HepG2 (cell line): ENCODE measurements at regions not wholly inside any gene's neighbourhood (a gene's known extent, or its start where the extent isn't known, plus 50 kb on each side); places are given as distances from the start of the nearest gene placed in this dataset.
"Not testable (repeated sequence)": the region's sequence is repeated elsewhere in the genome, so short reads cannot be mapped to it uniquely, and the experiment has no call there.

Source experiments
- FOXM1 ChIP-seq: sonication (generic); formaldehyde crosslinking; IDR thresholded peaks from 2 replicates; pipeline ENCODE4 v1.5.0; 2020; ENCODE audit warnings: missing genetic modification reagents
- HNF1A ChIP-seq, 2 experiments: sonication (generic) in 1 of 2; formaldehyde crosslinking in 1 of 2; IDR thresholded peaks; 2 replicates each; pipeline versions ENCODE4 v1.4.0 to v1.6.1; 2016 to 2020; ENCODE audit warnings: borderline replicate concordance in 1 of 2, low read depth in 1 of 2, mild to moderate bottlenecking in 1 of 2, missing genetic modification reagents in 1 of 2
- HNRNPLL ChIP-seq: fragments of 200-400 bp; formaldehyde crosslinking; IDR thresholded peaks from 2 replicates; pipeline ENCODE4 v1.6.1; 2017; ENCODE audit warnings: mild to moderate bottlenecking, low read depth, low read length; ENCODE audit not compliant: poor library complexity, severe bottlenecking
- IRF1 ChIP-seq: sonication (generic); formaldehyde crosslinking; IDR thresholded peaks from 2 replicates; pipeline ENCODE4 v1.4.0; 2020; ENCODE audit warnings: low read depth, mild to moderate bottlenecking, missing genetic modification reagents
- SIX1 ChIP-seq: sonication (generic); formaldehyde crosslinking; IDR thresholded peaks from 2 replicates; pipeline ENCODE4 v1.4.0; 2020; ENCODE audit warnings: missing genetic modification reagents, borderline replicate concordance
- ZBTB21 ChIP-seq: sonication (generic); formaldehyde crosslinking; IDR thresholded peaks from 2 replicates; pipeline ENCODE4 v1.4.0; 2020; ENCODE audit warnings: missing genetic modification reagents
- ZNF274 ChIP-seq: sonication (generic); formaldehyde crosslinking; IDR thresholded peaks from 2 replicates; pipeline ENCODE4 v1.5.1; 2020; ENCODE audit warnings: mild to moderate bottlenecking, missing genetic modification reagents
- ZNF513 ChIP-seq: sonication (generic); formaldehyde crosslinking; conservative IDR thresholded peaks from 2 replicates; pipeline ENCODE4 v1.5.0; 2020; ENCODE audit warnings: missing genetic modification reagents
- ZNF724P ChIP-seq: sonication (generic); formaldehyde crosslinking; IDR thresholded peaks from 2 replicates; pipeline ENCODE4 v1.8.0; 2022; ENCODE audit warnings: missing genetic modification reagents, borderline replicate concordance
- ZNF776 ChIP-seq: sonication (generic); formaldehyde crosslinking; IDR thresholded peaks from 2 replicates; pipeline ENCODE4 v1.4.0; 2020; ENCODE audit warnings: mild to moderate bottlenecking, missing genetic modification reagents
- TF ChIP-seq, protein P1 (sequence below): sonication (generic); formaldehyde crosslinking; IDR thresholded peaks from 2 replicates; pipeline ENCODE4 v1.5.0; 2020; ENCODE audit warnings: mild to moderate bottlenecking, missing genetic modification reagents, moderate library complexity

DNA sequence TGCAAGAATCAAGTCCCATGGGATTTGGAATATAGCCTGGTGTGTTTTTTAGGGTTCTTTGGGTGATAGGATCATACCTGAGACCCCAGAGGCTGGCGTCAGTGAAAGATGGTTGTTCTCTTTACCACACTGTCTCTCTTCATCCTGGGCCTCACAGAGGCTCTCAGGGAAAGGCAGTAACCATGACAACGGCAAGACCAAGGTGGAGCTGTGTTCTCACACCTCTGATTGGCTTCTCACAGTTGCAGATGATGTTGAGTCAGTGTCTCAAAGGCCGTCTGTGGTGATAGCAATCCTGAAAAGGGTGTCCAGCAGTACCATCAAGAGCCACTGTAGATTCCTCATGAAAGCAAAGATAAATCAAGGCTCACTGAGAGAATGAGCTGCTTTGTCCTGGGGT, 120.4 kb downstream of the TSPY2 start:
- not testable (repeated sequence) for TF ChIP-seq HNF1A (IDR thresholded peaks at IDR 0.05; ENCODE audit: low read depth); HNF1A (CRISPR knock-in tag; IDR thresholded peaks at IDR 0.05; ENCODE audit: borderline replicate concordance); IRF1 (CRISPR knock-in tag); ZNF776 (CRISPR knock-in tag); ZNF274 (CRISPR knock-in tag); SIX1 (CRISPR knock-in tag); ZNF724P (CRISPR knock-in tag); ZBTB21 (CRISPR knock-in tag); HNRNPLL; FOXM1 (CRISPR knock-in tag); ZNF513 (CRISPR knock-in tag)
- TF ChIP-seq, protein P1, sequence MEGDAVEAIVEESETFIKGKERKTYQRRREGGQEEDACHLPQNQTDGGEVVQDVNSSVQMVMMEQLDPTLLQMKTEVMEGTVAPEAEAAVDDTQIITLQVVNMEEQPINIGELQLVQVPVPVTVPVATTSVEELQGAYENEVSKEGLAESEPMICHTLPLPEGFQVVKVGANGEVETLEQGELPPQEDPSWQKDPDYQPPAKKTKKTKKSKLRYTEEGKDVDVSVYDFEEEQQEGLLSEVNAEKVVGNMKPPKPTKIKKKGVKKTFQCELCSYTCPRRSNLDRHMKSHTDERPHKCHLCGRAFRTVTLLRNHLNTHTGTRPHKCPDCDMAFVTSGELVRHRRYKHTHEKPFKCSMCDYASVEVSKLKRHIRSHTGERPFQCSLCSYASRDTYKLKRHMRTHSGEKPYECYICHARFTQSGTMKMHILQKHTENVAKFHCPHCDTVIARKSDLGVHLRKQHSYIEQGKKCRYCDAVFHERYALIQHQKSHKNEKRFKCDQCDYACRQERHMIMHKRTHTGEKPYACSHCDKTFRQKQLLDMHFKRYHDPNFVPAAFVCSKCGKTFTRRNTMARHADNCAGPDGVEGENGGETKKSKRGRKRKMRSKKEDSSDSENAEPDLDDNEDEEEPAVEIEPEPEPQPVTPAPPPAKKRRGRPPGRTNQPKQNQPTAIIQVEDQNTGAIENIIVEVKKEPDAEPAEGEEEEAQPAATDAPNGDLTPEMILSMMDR (CRISPR knock-in tag) = not testable (repeated sequence)
